ENCODE measurements at regions not wholly inside any gene's neighbourhood (a gene's known extent, or its start where the extent isn't known, plus 50 kb on each side); places are given as distances from the start of the nearest gene placed in this dataset.

- no peak for TF ChIP-seq CBX5 (IDR thresholded peaks at IDR 0.05; ENCODE audit: low read depth, low read length)
- TF ChIP-seq BCL11A (IDR thresholded peaks at IDR 0.05; ENCODE audit: low read depth in 2 of 2, low read length in 2 of 2): no peak
- TF ChIP-seq CTBP2 (IDR thresholded peaks at IDR 0.05; ENCODE audit: borderline replicate concordance, insufficient read depth, insufficient read length, low read length): no peak
- no peak for TF ChIP-seq KDM1A (IDR thresholded peaks at IDR 0.05; ENCODE audit: borderline replicate concordance, low read length)
These were observed 691.1 kb upstream of the PIK3C3 start (continued) for GRCh38 chr18:41263956-41264355.

Data from H1 (cell line).